Tibial nerve (tissue), 4 donors: ENCODE measurements at regions not wholly inside any gene's neighbourhood (a gene's known extent, or its start where the extent isn't known, plus 50 kb on each side); places are given as distances from the start of the nearest gene placed in this dataset.

Experiments
- CTCF ChIP-seq, 5 experiments: fragments of 200-600 bp in 3 of 5; fragments of 450-650 bp in 2 of 5; sonication (generic) in 3 of 5; IDR thresholded peaks; one replicate each; pipeline ENCODE4 v1.5.1; 2016 to 2019; ENCODE audit warnings: antibody characterized with exemption in 5 of 5, mild to moderate bottlenecking in 3 of 5, moderate library complexity in 2 of 5
- EP300 ChIP-seq, 2 donors: sonication (generic); formaldehyde crosslinking; IDR thresholded peaks; one replicate each; pipeline ENCODE4 v1.6.1; 2017; ENCODE audit warnings: antibody characterized with exemption in 2 of 2, mild to moderate bottlenecking in 1 of 2
- POLR2A ChIP-seq, 2 donors: fragments of 450-650 bp; IDR thresholded peaks; one replicate each; pipeline ENCODE4 v1.6.1; 2017; ENCODE audit warnings: antibody characterized with exemption in 2 of 2, mild to moderate bottlenecking in 2 of 2, moderate library complexity in 2 of 2

GRCh38 chr2:172256886-172257285 lies 154.2 kb upstream of the DLX2 start:
- TF ChIP-seq CTCF (IDR thresholded peaks at IDR 0.05), result no peak
- no peak for TF ChIP-seq POLR2A (IDR thresholded peaks at IDR 0.05)
- no peak for TF ChIP-seq EP300 (IDR thresholded peaks at IDR 0.05)
